ENCODE measurements at regions not wholly inside any gene's neighbourhood (a gene's known extent, or its start where the extent isn't known, plus 50 kb on each side); places are given as distances from the start of the nearest gene placed in this dataset.

DNA sequence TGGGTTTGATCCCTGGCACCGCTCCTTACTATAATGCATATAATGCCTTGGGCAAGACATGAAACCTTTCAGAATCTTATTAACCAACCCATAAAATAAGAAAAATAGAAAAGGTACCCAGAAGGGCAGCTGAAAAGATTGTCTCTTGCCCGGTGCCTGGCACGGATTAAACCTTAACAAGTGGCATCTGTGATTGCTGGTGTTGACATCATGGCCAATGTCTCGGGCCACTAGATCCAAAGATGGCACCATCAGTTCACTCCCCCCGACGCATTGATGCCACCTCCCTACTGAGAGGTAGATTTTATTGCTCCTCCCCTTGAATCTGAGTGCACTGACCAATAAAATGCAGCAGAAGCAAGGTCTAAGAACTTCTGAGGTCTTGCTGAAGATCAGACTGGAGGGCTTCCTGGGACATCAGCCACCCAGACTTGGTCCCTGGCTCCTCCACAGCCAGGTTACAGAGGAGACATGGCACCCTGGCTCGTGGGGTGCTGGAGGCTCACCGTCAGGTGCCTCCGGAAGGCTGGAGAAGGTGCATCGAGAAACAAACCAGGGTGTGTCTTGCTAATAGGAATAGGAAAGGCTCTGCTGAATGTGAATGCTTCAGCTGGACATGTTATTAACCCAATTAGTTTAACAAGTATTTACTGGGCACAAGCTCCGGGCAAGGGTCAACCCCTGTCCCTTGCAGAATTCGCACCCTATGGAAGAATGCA lies 80.0 kb upstream of the COL5A1 start:
- TF ChIP-seq TAF1 (IDR thresholded peaks at IDR 0.05; ENCODE audit: low read depth, low read length): no peak
- no peak for TF ChIP-seq POLR2AphosphoS5 (IDR thresholded peaks at IDR 0.05; ENCODE audit: low read depth, low read length)
- no peak for TF ChIP-seq POLR2A (IDR thresholded peaks at IDR 0.05; ENCODE audit: low read depth, low read length)
- TF ChIP-seq PAX5 (IDR thresholded peaks at IDR 0.05; ENCODE audit: insufficient read depth, low read length, severe bottlenecking): no peak
- no peak for TF ChIP-seq SPI1 (IDR thresholded peaks at IDR 0.05; ENCODE audit: low read depth, low read length)

All from GM12891 (cell line).